HG03280 (cell line): ENCODE measurements at regions not wholly inside any gene's neighbourhood (a gene's known extent, or its start where the extent isn't known, plus 50 kb on each side); places are given as distances from the start of the nearest gene placed in this dataset.
"Not testable (repeated sequence)": the region's sequence is repeated elsewhere in the genome, so short reads cannot be mapped to it uniquely, and the experiment has no call there.

Experiments used
- ATAC-seq: cut with Tn5 transposase; IDR thresholded peaks from one replicate; pipeline ENCODE4 v1.9.1; 2021; ENCODE audit warnings: mild to moderate bottlenecking, moderate library complexity; ENCODE audit not compliant: unreplicated experiment

DNA sequence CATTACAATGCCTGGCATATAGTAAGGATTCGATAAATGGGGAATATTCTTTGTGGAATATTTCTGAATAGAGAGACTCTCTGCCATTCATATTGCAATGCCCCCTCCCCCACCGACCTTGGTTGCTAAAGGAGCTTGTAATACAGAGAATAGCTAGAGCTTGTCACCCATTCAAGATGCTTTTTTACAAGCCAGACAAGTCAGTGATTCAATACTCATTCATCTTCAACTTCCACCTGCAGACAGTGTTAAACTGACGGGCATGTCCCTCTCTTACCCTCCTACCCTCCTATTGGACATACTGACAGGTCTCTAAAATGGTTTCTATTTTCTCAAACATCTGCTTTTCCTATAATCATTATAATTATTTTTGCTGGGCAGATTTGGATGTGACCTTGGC lies 257.4 kb downstream of the KCNJ2 start:
- ATAC-seq = no peak

- ATAC-seq = no peak
These were observed 265.5 kb downstream of the KCNJ2 start for GRCh38 chr17:70434536-70435490.

GRCh38 chr17:70437656-70438055 lies 268.3 kb downstream of the KCNJ2 start:
- ATAC-seq = no peak

GRCh38 chr17:70446446-70446845 lies 277.1 kb downstream of the KCNJ2 start:
- ATAC-seq = no peak

- no peak for ATAC-seq
These were observed 278.3 kb downstream of the KCNJ2 start for GRCh38 chr17:70447588-70447987.

- ATAC-seq = not testable (repeated sequence)
These were observed 283.7 kb downstream of the KCNJ2 start for GRCh38 chr17:70453075-70453474.

- no peak for ATAC-seq
These were observed 285.0 kb downstream of the KCNJ2 start for GRCh38 chr17:70454377-70454776.

DNA sequence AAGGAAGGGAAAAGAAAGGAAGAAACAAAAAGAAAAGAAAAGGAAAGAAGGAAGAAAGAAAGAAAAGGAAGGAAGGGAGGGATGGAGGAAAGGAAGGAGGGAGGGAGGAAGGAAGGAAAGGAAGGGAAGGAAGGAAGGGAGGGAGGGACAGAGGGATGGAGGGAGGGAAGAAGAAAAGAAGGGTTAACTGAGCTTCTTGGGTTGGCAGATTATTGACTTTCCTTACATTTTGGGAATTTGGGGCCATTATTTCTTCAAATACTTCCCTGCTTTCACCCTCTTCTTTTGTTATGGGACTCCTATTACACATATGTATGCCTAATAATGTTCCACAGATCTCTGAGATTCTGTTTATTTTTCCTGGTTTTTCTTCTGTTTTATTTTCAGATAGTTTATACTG lies 285.6 kb downstream of the KCNJ2 start:
- no peak for ATAC-seq

GRCh38 chr17:70464995-70465394 lies 295.7 kb downstream of the KCNJ2 start:
- ATAC-seq = no peak

- ATAC-seq = no peak
These were observed 299.3 kb downstream of the KCNJ2 start for GRCh38 chr17:70468661-70469060.

DNA sequence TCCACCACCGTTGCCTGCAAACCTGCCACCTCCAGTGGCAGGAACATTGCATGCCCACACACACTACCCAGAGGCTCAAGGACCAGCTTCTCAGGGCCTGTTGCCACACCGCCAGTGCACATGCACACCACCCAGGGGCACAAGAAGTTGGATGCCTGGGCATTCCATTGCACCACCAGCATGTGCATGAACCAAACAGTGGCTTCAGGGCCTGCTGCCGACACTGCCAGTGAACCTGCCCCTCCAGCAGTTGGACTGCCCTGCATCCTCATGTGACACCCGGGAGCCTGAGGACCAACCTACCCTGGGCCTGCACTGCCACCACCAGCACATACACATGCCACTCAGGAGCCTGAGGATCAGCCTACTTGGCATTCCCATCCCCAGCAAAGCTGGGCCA lies 303.7 kb downstream of the KCNJ2 start:
- no peak for ATAC-seq

DNA sequence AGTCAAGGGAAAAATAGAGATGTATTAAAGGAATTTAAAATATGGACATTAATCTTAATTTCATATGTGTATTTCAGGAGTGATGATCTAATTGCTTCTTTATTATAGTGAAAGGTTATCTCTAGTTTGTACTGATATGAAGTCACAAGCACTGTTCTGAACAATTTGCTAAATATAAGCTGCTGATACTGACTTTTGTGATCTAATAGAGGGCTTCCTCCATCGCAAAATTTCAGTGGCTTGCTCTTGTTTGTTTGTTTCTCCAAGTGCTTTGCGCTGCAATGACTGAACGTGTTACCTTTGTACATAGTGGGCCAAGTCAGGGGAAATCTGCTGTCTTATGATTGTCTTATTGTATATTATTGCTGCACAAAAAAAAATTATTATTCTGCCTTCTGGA lies 307.0 kb downstream of the KCNJ2 start:
- no peak for ATAC-seq

GRCh38 chr17:70478902-70479301 lies 309.6 kb downstream of the KCNJ2 start:
- no peak for ATAC-seq

DNA sequence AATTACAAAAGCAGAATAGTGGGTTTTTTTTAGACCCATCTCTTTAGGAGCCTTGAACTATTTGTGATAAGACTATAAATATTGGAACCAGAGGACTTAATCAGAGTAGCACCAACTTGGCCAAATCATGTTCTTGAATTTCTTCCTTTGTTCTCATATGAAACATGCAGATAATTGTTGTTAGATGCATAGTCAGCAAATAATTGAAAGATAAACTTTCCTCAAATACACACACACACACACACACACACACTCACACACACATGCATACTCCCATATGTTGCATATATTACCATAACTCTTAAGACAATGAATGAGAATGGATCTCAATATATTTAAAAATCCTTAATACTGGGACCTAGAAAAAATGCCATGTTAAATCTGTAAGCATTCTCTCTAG lies 310.4 kb downstream of the KCNJ2 start:
- ATAC-seq = no peak

GRCh38 chr17:70483624-70484023 lies 314.3 kb downstream of the KCNJ2 start:
- no peak for ATAC-seq

DNA sequence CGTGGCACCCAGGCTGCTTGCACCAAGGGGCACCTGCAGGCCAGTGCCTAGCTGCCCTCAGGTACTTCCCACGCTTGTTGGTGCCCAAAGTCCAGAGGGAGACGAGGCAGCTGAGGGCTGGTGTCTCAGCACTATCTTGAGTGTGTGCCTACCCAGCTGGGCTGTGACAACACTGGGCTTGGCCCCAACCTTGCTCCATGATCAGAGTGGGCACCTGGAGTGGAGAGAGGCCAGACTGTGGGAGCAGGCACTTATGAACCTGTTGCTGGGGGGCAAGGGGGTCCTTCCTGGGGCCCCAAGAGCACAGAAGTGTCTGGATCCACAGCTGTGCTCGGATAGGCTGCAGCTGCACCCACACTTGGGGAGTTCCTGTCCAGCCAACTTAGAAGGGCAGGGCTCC lies 314.7 kb downstream of the KCNJ2 start:
- no peak for ATAC-seq

DNA sequence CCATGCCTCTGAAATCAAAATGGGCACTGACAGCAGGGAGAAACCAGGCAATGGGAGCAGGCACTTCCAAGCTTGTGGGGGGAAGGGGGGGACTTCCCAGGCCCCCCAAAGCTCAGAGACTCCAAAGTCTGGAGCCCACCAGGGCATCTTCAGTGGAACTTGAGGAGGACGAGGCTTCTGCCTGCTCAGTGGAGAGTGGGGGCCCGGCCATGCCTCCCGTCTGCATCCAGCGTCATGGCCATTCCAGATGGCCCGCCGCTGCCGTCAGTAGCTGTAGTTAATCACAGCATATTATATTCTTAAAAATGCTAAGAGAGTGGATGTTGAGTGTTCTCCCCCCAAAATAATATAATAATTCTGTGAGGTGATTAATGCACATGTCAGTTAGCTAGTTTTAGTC lies 315.2 kb downstream of the KCNJ2 start:
- no peak for ATAC-seq

GRCh38 chr17:70492368-70492767 lies 323.0 kb downstream of the KCNJ2 start:
- ATAC-seq = no peak

- no peak for ATAC-seq
These were observed 324.0 kb downstream of the KCNJ2 start for GRCh38 chr17:70493277-70493874.

DNA sequence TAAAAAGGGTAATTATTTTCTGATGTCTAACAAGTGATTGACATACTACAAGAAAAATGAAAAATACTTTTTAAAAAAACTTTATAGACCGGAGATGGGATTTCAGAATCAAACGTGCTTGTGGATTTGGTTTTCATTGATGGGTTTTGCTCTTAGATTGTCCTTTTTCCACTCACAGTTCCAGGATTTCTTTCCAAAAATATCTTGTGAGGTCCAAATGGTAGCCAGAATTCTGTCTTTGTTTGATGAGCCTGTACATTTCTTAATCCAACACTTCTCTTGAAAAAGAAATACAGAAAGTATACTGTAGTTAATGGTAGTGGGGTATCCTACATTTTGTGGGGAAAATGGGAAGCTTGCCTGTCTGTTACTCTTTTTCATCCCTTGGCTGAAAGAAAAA lies 329.3 kb downstream of the KCNJ2 start:
- ATAC-seq = no peak

- ATAC-seq = no peak
These were observed 329.9 kb downstream of the KCNJ2 start for GRCh38 chr17:70499067-70499786.

DNA sequence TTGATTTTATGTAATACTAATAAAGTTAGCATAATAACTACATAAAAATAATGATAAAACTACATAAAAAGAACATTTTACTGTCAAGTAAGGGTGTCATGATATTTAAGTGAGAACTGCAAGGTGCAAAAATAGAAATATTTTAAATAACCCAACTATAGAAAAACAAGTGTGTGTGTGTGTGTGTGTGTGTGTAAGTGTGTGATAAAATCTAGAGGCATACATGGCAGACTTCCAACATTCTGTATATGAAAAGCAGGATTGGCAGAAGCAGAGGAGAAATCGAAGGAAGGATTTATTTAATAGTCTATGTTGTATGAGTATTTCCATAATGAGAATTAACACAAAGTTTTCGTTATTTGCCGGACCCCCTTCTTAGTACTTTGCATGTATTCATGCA lies 334.1 kb downstream of the KCNJ2 start:
- no peak for ATAC-seq
